ENCODE measurements at regions not wholly inside any gene's neighbourhood (a gene's known extent, or its start where the extent isn't known, plus 50 kb on each side); places are given as distances from the start of the nearest gene placed in this dataset.

DNA sequence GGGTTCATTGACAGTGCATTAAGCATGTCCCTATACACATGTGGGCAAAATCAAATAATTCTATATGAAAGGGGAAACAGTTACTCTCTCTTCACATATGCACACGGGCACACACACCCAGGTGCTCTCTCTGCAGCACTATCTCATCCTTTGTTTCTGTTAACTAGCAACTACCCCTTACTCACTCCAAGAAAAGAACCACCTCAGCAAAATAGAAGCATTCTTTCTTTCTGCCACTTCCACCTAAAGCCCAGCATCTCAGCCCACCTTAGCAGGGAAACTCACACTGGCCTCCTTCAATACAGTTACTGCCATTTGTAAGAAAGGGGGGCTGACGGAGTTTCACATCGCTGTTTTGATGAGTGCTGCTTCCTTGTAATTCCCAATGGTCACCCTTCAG, 216.3 kb upstream of the ID2 start:
- TF ChIP-seq, protein P1, sequence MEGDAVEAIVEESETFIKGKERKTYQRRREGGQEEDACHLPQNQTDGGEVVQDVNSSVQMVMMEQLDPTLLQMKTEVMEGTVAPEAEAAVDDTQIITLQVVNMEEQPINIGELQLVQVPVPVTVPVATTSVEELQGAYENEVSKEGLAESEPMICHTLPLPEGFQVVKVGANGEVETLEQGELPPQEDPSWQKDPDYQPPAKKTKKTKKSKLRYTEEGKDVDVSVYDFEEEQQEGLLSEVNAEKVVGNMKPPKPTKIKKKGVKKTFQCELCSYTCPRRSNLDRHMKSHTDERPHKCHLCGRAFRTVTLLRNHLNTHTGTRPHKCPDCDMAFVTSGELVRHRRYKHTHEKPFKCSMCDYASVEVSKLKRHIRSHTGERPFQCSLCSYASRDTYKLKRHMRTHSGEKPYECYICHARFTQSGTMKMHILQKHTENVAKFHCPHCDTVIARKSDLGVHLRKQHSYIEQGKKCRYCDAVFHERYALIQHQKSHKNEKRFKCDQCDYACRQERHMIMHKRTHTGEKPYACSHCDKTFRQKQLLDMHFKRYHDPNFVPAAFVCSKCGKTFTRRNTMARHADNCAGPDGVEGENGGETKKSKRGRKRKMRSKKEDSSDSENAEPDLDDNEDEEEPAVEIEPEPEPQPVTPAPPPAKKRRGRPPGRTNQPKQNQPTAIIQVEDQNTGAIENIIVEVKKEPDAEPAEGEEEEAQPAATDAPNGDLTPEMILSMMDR (IDR thresholded peaks at IDR 0.05; ENCODE audit: low read depth, low read length), result no peak
- no peak overlapping the region for H3K4me3 ChIP-seq (ENCODE audit: low read depth, low read length)

DNA sequence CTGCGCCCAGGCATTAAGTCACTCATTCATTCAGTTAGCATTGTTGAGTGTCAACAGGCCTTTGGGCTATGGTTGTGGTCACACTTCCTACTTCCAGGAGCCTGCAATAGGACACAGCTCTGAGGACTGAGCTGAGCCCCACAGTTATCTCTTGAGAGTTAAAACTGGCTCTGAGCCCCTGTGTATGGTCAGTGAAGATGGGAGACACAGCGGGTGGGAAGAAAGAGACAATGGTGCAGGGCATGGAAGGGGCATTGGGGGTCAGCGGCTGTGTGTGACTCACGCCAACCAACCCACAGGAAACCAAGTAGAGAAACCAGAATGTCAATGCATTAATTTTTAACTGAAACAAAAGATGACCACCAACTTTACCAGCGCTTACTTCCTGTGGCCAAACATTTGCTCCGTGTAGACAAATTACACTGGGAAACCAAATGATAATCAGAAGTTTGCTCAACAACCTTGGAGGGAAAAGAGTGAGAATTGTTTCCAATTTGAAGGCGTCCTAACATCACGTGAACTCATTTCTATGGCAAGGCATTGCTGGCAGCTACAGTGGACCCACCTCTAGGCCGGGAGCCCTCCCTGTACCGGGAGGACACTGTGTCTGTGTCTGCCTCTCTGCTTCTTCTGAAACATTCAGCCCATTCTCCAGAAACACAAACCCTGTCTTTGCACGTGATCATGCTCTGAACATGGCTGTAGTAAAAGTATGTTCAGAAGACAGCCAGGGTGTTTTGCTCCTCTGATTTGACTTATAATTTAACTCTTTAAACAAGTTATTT, 212.0 kb upstream of the ID2 start:
- TF ChIP-seq, protein P1 (IDR thresholded peaks at IDR 0.05; ENCODE audit: low read depth, low read length), result no peak

DNA sequence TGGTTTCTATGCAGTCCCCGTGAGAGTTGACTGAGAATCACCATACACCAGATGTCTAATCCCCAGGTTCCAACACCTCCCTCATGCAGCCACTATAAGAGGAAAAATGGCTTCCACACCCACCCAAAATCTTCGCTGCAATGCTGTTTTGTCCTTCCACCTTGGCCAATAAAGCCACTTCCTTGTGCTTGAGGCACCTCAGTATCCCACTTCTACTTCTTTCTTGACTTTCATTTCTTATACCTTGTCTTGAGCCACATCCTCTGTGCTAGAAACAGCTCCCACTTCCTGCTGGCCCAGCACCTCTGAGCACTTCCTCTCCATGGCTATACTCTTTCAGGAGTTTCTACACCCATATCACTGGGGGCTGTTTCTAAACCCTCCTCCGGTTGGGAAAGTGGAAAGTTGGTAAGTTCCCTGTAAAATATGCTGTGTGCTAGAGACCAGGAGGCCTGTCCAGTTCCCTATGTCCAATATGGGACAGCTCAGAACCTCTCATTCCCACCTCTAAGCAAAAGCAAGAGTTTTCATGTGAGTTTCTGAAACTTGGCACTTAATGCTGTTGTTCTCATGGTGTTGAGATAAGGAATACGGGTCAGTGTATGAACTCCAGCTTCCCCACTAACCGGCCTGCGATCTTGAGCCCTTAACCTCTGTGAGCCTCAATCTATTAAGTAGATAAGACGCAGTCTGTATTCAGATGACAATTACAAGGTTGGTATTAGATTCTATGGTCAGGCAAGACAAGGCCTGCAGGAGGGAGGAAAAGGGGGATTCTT, 209.1 kb upstream of the ID2 start:
- TF ChIP-seq, protein P1 (IDR thresholded peaks at IDR 0.05; ENCODE audit: low read depth, low read length), result no peak
- no peak overlapping the region for H3K4me3 ChIP-seq (ENCODE audit: low read depth, low read length)

More for the DNA sequence above, 212.0 kb upstream of the ID2 start:
- H3K4me3 ChIP-seq (ENCODE audit: low read depth, low read length), result no peak overlapping the region

DNA sequence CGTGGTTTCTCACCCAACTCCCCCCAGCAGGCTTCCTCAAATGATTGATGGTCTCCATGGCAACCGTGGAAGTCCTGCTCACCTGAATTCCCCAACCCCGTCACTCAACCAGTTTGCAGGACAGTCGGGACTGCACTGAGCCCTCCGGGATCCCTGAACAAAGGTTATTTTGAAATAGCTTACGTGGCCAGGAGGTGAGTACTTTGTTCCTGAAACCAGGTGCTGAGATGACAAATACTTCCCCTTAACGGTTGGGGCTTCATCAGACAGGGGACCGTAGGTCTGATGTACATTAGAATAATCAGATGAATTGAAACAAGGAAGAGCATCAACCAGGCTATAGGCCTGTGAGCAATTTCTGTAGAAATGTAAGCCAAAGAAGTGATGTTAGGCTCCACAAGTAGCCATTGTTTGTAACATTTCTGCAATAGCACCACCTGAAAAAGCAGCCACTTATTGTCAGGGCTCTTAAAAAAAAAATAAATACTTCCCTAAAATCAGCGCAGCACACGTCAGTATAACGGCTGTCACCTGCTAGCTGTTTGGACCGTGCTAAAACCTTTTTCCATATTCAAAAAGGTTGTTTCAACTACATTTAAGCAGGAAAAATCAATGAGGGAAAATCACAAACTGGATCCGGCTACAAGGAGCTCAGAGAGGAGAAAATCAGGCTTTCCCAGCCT, 206.4 kb upstream of the ID2 start:
- TF ChIP-seq, protein P1 (IDR thresholded peaks at IDR 0.05; ENCODE audit: low read depth, low read length), result no peak
- no peak overlapping the region for H3K4me3 ChIP-seq (ENCODE audit: low read depth, low read length)

DNA sequence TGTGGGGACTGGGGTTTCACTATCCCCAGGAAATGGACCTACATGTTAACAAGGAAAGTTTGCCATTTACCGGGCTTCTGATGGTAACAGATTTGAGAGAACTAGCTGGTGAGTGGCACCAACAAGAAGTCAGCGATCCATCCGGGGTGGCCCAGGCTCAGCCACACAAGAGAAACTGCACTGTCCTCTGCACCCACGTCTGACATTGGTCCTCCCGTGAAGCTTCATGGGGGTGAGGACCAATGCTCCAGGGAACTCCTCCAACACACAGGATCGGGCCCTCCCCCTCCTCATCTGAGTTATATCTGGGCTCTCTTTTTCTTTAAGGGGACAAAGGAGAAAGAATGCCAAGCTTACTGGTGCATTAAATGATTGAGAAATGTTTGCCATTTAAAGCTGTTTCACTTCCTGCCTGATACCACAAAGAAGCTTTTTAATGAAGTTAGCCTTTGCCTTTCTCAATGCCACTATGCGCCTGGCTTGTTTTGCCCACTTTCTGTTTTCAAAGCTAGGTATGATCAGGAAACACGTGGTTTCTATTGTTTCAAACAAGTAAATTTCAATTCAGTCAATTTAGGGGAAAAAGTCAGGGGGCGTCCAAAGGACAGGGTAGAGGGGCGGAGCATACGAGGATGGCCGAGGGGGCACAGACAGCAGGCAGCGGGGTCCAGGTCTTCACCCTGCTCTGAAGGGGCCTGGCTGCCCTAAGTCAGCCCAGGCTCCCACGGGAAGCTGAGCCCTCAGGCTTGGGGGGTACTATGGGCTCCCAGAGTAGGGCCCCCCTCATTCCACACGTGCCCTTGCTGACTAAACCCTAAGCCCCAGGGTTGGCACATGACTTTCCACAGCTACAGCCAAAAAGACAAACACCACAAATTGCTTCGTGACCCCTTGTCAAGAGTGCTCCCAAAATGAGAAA, 204.0 kb upstream of the ID2 start:
- no peak overlapping the region for H3K4me3 ChIP-seq (ENCODE audit: low read depth, low read length)
- TF ChIP-seq, protein P1 (IDR thresholded peaks at IDR 0.05; ENCODE audit: low read depth, low read length), result no peak

DNA sequence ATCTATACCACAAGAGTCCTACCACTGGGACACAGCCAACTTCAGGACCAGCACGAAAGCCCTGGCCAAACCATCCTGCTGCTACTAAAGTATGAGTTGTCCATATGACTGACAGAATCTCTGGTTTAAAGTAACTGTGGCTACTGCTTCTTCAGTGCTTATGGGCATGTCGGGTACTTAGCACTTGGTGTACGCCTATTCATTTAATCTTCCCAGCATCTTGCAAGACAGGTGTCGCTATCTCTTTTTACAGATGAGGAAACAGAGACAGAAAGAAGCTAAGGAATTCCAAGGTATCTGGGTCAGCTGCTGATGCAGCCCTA, 203.4 kb upstream of the ID2 start:
- no peak overlapping the region for H3K4me3 ChIP-seq (ENCODE audit: low read depth, low read length)
- TF ChIP-seq, protein P1 (IDR thresholded peaks at IDR 0.05; ENCODE audit: low read depth, low read length), result no peak
